GM19397 (cell line): ENCODE measurements at regions not wholly inside any gene's neighbourhood (a gene's known extent, or its start where the extent isn't known, plus 50 kb on each side); places are given as distances from the start of the nearest gene placed in this dataset.
"Not testable (repeated sequence)": the region's sequence is repeated elsewhere in the genome, so short reads cannot be mapped to it uniquely, and the experiment has no call there.

Source experiments
- ATAC-seq: cut with Tn5 transposase; IDR thresholded peaks from one replicate; pipeline ENCODE4 v1.9.1; 2021; ENCODE audit warnings: mild to moderate bottlenecking, moderate library complexity; ENCODE audit not compliant: unreplicated experiment

- ATAC-seq: no peak
These were observed 270.2 kb upstream of the MVB12B start for GRCh38 chr9:126056312-126057021.

- ATAC-seq: no peak
These were observed 269.4 kb upstream of the MVB12B start for GRCh38 chr9:126057121-126057825.

GRCh38 chr9:126058011-126058531 lies 268.6 kb upstream of the MVB12B start:
- ATAC-seq: no peak

GRCh38 chr9:126058591-126058990 lies 268.0 kb upstream of the MVB12B start:
- ATAC-seq: no peak

- no peak for ATAC-seq
These were observed 265.1 kb upstream of the MVB12B start for GRCh38 chr9:126061575-126061974.

- ATAC-seq: no peak
These were observed 264.3 kb upstream of the MVB12B start for GRCh38 chr9:126062158-126062886.

- ATAC-seq: no peak
These were observed 263.3 kb upstream of the MVB12B start for GRCh38 chr9:126063326-126063725.

- no peak for ATAC-seq
These were observed 260.5 kb upstream of the MVB12B start for GRCh38 chr9:126066131-126066530.

- no peak for ATAC-seq
These were observed 259.4 kb upstream of the MVB12B start for GRCh38 chr9:126067031-126067734.

- no peak for ATAC-seq
These were observed 257.9 kb upstream of the MVB12B start for GRCh38 chr9:126068534-126069230.

GRCh38 chr9:126069400-126069955 lies 257.2 kb upstream of the MVB12B start:
- no peak for ATAC-seq

GRCh38 chr9:126070058-126070655 lies 256.5 kb upstream of the MVB12B start:
- ATAC-seq: no peak

GRCh38 chr9:126071076-126071750 lies 255.4 kb upstream of the MVB12B start:
- ATAC-seq: no peak

GRCh38 chr9:126077656-126078055 lies 249.0 kb upstream of the MVB12B start:
- ATAC-seq: not testable (repeated sequence)

GRCh38 chr9:126080641-126081040 lies 246.0 kb upstream of the MVB12B start:
- ATAC-seq: no peak

GRCh38 chr9:126081746-126082145 lies 244.9 kb upstream of the MVB12B start:
- ATAC-seq: no peak

GRCh38 chr9:126084008-126084407 lies 242.6 kb upstream of the MVB12B start:
- ATAC-seq: no peak

GRCh38 chr9:126084696-126085095 lies 241.9 kb upstream of the MVB12B start:
- no peak for ATAC-seq

- no peak for ATAC-seq
These were observed 241.5 kb upstream of the MVB12B start for GRCh38 chr9:126085170-126085569.
